ENCODE measurements at regions not wholly inside any gene's neighbourhood (a gene's known extent, or its start where the extent isn't known, plus 50 kb on each side); places are given as distances from the start of the nearest gene placed in this dataset.

- Mint-ChIP-seq H3K4me1 (no peaks in the 10 kb centered on the region), H3K4me3 (no peak overlapping the region), H3K36me3 (ENCODE audit: low read depth) (no peaks in the 10 kb centered on the region), H3K27ac (no peak overlapping the region), H3K9me3 (no peaks in the 10 kb centered on the region), H3K27me3 (no peaks in the 10 kb centered on the region)
- ATAC-seq (replicated peaks): no peak
These were observed 948.8 kb upstream of the POT1 start for GRCh38 chr7:125878235-125878956.

GRCh38 chr7:125877246-125877645 is 947.6 kb upstream of the POT1 start:
- ATAC-seq (replicated peaks): no peak
- H3K9me3 Mint-ChIP-seq: peaks cover 3% of the 10 kb centered on the region
- H3K27ac Mint-ChIP-seq: no peak overlapping the region
- H3K4me3 Mint-ChIP-seq: no peak overlapping the region
- no peaks in the 10 kb centered on the region for H3K4me1 Mint-ChIP-seq
- H3K36me3 Mint-ChIP-seq (ENCODE audit: low read depth): no peaks in the 10 kb centered on the region
- H3K27me3 Mint-ChIP-seq: no peaks in the 10 kb centered on the region

GRCh38 chr7:125876431-125876830 is 946.8 kb upstream of the POT1 start:
- no peak overlapping the region for H3K4me3 Mint-ChIP-seq
- H3K4me1 Mint-ChIP-seq: no peaks in the 10 kb centered on the region
- no peak for ATAC-seq (replicated peaks)
- H3K27me3 Mint-ChIP-seq: no peaks in the 10 kb centered on the region
- no peaks in the 10 kb centered on the region for H3K36me3 Mint-ChIP-seq (ENCODE audit: low read depth)
- H3K9me3 Mint-ChIP-seq: peaks cover 3% of the 10 kb centered on the region
- H3K27ac Mint-ChIP-seq: no peak overlapping the region

- Mint-ChIP-seq H3K27ac (no peak overlapping the region), H3K4me1 (no peaks in the 10 kb centered on the region), H3K27me3 (no peaks in the 10 kb centered on the region), H3K9me3 (peaks cover 7% of the 10 kb centered on the region), H3K36me3 (ENCODE audit: low read depth) (no peaks in the 10 kb centered on the region), H3K4me3 (no peak overlapping the region)
- no peak for ATAC-seq (replicated peaks)
These were observed 941.8 kb upstream of the POT1 start for GRCh38 chr7:125871431-125871830.

DNA sequence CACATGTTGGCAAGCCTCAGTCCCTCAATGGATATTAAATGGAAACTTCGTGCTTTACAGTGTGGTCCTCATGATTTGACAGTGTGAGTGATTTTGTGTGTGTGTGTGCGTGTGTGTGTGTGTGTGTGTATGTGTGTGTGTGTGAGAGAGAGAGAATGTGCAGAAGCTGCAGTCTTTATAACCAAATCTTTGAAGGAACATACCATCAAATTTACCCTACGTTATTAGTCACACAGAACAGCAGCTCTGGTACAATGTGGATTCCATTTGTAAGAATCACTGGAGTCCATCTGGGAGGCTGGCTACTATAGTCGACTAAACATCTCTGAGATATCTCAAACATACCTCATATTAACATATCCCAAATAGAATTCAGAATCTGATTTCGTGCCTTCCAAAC is 928.0 kb upstream of the POT1 start:
- peaks cover 29% of the 10 kb centered on the region for H3K9me3 Mint-ChIP-seq
- no peak for ATAC-seq (replicated peaks)
- no peaks in the 10 kb centered on the region for H3K27me3 Mint-ChIP-seq

GRCh38 chr7:125848157-125848556 is 918.5 kb upstream of the POT1 start:
- Mint-ChIP-seq H3K27ac (no peak overlapping the region), H3K9me3 (peaks cover 24% of the 10 kb centered on the region), H3K4me1 (no peaks in the 10 kb centered on the region), H3K4me3 (no peak overlapping the region), H3K36me3 (ENCODE audit: low read depth) (no peaks in the 10 kb centered on the region), H3K27me3 (no peaks in the 10 kb centered on the region)
- ATAC-seq (replicated peaks): no peak

More for the DNA sequence above, 928.0 kb upstream of the POT1 start:
- Mint-ChIP-seq H3K27ac (no peak overlapping the region), H3K36me3 (ENCODE audit: low read depth) (no peaks in the 10 kb centered on the region), H3K4me3 (no peak overlapping the region), H3K4me1 (no peaks in the 10 kb centered on the region)

DNA sequence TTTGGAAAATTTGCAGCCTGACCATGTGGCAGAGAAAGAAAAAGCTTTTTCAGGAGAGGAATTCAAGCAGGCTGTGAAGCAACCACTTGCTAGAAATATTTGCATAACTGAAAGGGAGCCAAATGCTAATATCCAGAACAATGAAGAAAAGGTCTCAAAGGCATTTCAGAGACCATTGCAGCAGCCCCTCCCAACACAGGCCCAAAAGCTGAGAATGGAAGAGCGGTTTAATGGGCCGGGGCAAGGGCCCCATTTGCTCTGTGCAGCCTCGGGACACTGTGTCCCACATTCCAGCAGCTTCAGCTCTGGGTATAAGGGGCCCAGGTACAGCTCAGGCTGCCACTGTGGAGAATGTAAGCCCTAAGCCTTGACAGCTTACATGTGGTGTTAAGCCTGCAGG is 918.1 kb upstream of the POT1 start:
- H3K4me1 Mint-ChIP-seq: no peaks in the 10 kb centered on the region

DNA sequence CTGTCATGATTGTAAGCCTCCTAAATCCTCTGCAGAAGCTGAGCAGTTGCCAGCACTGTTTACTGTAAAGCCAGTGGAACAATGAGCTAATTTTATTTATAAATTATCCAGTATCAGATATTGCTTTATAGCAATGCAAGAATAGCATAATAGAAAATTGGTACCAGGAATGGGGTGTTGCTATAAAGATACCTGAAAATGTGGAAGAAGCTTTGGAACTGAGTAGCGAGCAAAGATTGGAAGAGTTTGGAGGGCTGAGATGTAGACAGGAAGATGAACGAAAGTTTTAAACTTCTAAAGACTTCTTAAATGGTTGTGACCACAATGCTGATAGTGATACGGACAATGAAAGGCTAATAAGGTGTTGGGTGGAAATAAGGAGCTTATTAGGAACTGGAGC is 917.4 kb upstream of the POT1 start:
- no peaks in the 10 kb centered on the region for H3K4me1 Mint-ChIP-seq
- no peak overlapping the region for H3K4me3 Mint-ChIP-seq
- H3K27me3 Mint-ChIP-seq: no peaks in the 10 kb centered on the region
- H3K9me3 Mint-ChIP-seq: peaks cover 24% of the 10 kb centered on the region
- no peaks in the 10 kb centered on the region for H3K36me3 Mint-ChIP-seq (ENCODE audit: low read depth)
- ATAC-seq (replicated peaks): no peak
- no peak overlapping the region for H3K27ac Mint-ChIP-seq

More for the DNA sequence above, 918.1 kb upstream of the POT1 start:
- ATAC-seq (replicated peaks): no peak
- no peaks in the 10 kb centered on the region for H3K27me3 Mint-ChIP-seq
- no peaks in the 10 kb centered on the region for H3K36me3 Mint-ChIP-seq (ENCODE audit: low read depth)
- peaks cover 24% of the 10 kb centered on the region for H3K9me3 Mint-ChIP-seq
- no peak overlapping the region for H3K4me3 Mint-ChIP-seq
- no peak overlapping the region for H3K27ac Mint-ChIP-seq

- no peak for ATAC-seq (replicated peaks)
- Mint-ChIP-seq H3K9me3 (peaks cover 22% of the 10 kb centered on the region), H3K27ac (no peak overlapping the region), H3K36me3 (ENCODE audit: low read depth) (no peaks in the 10 kb centered on the region), H3K27me3 (no peaks in the 10 kb centered on the region), H3K4me3 (no peak overlapping the region), H3K4me1 (no peaks in the 10 kb centered on the region)
These were observed 916.1 kb upstream of the POT1 start for GRCh38 chr7:125845686-125846085.

DNA sequence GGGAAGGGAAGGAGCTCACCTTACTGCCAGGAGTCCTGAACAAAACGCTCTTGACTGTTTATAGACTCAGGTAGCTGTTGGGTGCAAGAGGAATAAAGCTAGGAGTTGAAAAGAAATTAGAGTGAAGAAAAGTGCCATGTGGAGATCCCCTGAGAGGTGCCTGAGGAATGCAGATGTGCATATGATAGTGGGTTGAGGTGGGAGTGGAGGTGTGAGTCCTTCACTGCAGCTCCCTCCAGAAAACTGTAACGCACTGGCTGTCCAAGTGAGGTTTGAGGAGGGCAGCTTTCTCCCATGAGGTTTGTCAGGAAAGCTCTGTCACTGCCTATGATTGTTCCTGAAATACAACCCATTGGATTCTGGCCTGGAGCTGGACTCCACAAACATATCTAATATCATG is 904.8 kb upstream of the POT1 start:
- ATAC-seq (replicated peaks): no peak
- no peaks in the 10 kb centered on the region for H3K27me3 Mint-ChIP-seq

GRCh38 chr7:125833839-125834238 is 904.2 kb upstream of the POT1 start:
- no peak for ATAC-seq (replicated peaks)
- Mint-ChIP-seq H3K4me3 (no peak overlapping the region), H3K9me3 (peaks cover 18% of the 10 kb centered on the region), H3K27ac (no peak overlapping the region), H3K36me3 (ENCODE audit: low read depth) (no peaks in the 10 kb centered on the region), H3K27me3 (no peaks in the 10 kb centered on the region), H3K4me1 (no peaks in the 10 kb centered on the region)

More for the DNA sequence above, 904.8 kb upstream of the POT1 start:
- peaks cover 15% of the 10 kb centered on the region for H3K9me3 Mint-ChIP-seq
- H3K4me3 Mint-ChIP-seq: no peak overlapping the region
- no peaks in the 10 kb centered on the region for H3K4me1 Mint-ChIP-seq
- no peak overlapping the region for H3K27ac Mint-ChIP-seq
- H3K36me3 Mint-ChIP-seq (ENCODE audit: low read depth): no peaks in the 10 kb centered on the region

DNA sequence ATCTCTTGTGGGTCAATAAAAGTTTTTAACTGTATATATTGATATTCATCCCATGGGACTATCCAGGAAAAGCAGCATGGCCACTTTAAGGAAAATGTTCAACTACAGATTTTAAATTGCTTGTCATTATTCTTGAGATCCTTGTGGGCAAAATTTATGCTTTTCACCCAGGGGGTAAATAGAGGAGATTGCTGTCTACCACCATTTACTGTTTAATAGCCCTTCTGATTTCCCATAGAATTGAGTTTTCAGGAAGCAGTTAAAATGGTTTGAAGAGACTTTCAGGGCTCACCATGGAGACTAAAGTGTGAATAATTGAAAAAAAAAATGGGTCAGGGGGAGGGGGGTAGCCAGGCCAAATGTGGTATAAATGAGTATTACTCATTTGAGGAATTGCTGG is 901.1 kb upstream of the POT1 start:
- H3K36me3 Mint-ChIP-seq (ENCODE audit: low read depth): no peaks in the 10 kb centered on the region
- no peaks in the 10 kb centered on the region for H3K4me1 Mint-ChIP-seq
- H3K27ac Mint-ChIP-seq: no peak overlapping the region
- H3K9me3 Mint-ChIP-seq: peaks cover 26% of the 10 kb centered on the region
- no peak overlapping the region for H3K4me3 Mint-ChIP-seq
- no peak for ATAC-seq (replicated peaks)
- no peaks in the 10 kb centered on the region for H3K27me3 Mint-ChIP-seq

GRCh38 chr7:125828153-125828700 is 898.6 kb upstream of the POT1 start:
- Mint-ChIP-seq H3K27me3 (no peaks in the 10 kb centered on the region), H3K4me1 (no peaks in the 10 kb centered on the region)
- ATAC-seq (replicated peaks): no peak

GRCh38 chr7:125823538-125823937 is 893.9 kb upstream of the POT1 start:
- no peaks in the 10 kb centered on the region for H3K36me3 Mint-ChIP-seq (ENCODE audit: low read depth)
- no peaks in the 10 kb centered on the region for H3K27me3 Mint-ChIP-seq
- H3K27ac Mint-ChIP-seq: no peak overlapping the region
- peaks cover 18% of the 10 kb centered on the region for H3K9me3 Mint-ChIP-seq
- ATAC-seq (replicated peaks): no peak
- H3K4me3 Mint-ChIP-seq: no peak overlapping the region
- H3K4me1 Mint-ChIP-seq: no peaks in the 10 kb centered on the region

More at GRCh38 chr7:125828153-125828700, 898.6 kb upstream of the POT1 start:
- H3K36me3 Mint-ChIP-seq (ENCODE audit: low read depth): no peaks in the 10 kb centered on the region
- peaks cover 26% of the 10 kb centered on the region for H3K9me3 Mint-ChIP-seq
- H3K4me3 Mint-ChIP-seq: no peak overlapping the region
- H3K27ac Mint-ChIP-seq: no peak overlapping the region

DNA sequence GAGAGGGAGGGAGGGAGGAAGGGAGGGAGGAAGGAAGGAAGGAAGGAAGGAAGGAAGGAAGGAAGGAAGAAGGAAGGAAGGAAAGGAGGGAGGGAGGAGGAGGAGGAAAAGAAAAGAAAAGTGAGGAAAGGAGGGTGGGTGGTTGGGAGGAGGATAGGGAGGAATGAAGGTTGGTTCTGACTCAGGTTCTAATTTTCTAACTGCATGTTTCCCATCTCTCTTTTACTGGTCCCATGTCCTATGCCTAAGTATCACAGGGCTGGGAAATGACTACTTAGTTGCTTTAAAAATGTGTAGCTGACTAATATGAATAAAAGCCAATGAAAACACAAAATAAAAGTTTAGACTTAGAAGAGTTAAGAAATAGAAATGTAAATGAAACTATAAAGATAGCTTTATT is 890.9 kb upstream of the POT1 start:
- H3K36me3 Mint-ChIP-seq (ENCODE audit: low read depth): no peaks in the 10 kb centered on the region
- no peak overlapping the region for H3K27ac Mint-ChIP-seq
- no peaks in the 10 kb centered on the region for H3K4me1 Mint-ChIP-seq
- no peak overlapping the region for H3K4me3 Mint-ChIP-seq
- ATAC-seq (replicated peaks): no peak
- peaks cover 14% of the 10 kb centered on the region for H3K9me3 Mint-ChIP-seq
- H3K27me3 Mint-ChIP-seq: no peaks in the 10 kb centered on the region

Measured in activated T-helper 17 cell treated with anti-CD3 and anti-CD28 coated beads, Interleukin-2, amount 50 U/mL, for 72 hours (primary cell).